CD4-positive, CD25-positive, alpha-beta regulatory T cell (primary cell): ENCODE measurements at regions not wholly inside any gene's neighbourhood (a gene's known extent, or its start where the extent isn't known, plus 50 kb on each side); places are given as distances from the start of the nearest gene placed in this dataset.
"Not testable (repeated sequence)": the region's sequence is repeated elsewhere in the genome, so short reads cannot be mapped to it uniquely, and the experiment has no call there.

Experiments
- ATAC-seq, 2 donors: fragments of 150-1000 bp; cut with Tn5 transposase; one replicate each; pipeline ENCODE4 v1.10.0; 2021; ENCODE audit warnings: low read depth in 2 of 2, moderate number of reproducible peaks in 2 of 2, moderate library complexity in 1 of 2
- DNase-seq, 3 donors: peaks; one replicate each; pipeline versions ENCODE4 v3.0.0 to v3.0.0-alpha.2; 2012 to 2022; ENCODE audit warnings: mixed read lengths in 1 of 3
- H3K27ac ChIP-seq: one replicate; pipeline ENCODE4 v1.7.0; 2013; ENCODE audit warnings: mild to moderate bottlenecking, low read length; ENCODE audit not compliant: insufficient read depth, poor library complexity, severe bottlenecking
- H3K27me3 ChIP-seq: one replicate; pipeline ENCODE4 v1.7.0; 2013; ENCODE audit warnings: low read length; ENCODE audit not compliant: control insufficient read depth, insufficient read depth
- H3K36me3 ChIP-seq: one replicate; pipeline ENCODE4 v1.7.0; 2013; ENCODE audit warnings: mild to moderate bottlenecking, low read length, moderate library complexity; ENCODE audit not compliant: control insufficient read depth, insufficient read depth
- H3K4me1 ChIP-seq: 2 replicates; pipeline ENCODE4 v1.7.0; 2013; ENCODE audit warnings: mild to moderate bottlenecking, low read length; ENCODE audit not compliant: insufficient read depth, control insufficient read depth, poor library complexity, severe bottlenecking
- H3K4me3 ChIP-seq: one replicate; pipeline ENCODE4 v1.7.0; 2013; ENCODE audit warnings: low read depth, mild to moderate bottlenecking, low read length, moderate library complexity
- H3K9me3 ChIP-seq, 2 experiments: 1 replicate in 1 of 2; 2 replicates in 1 of 2; pipeline ENCODE4 v1.7.0; 2013; ENCODE audit warnings: low read length in 2 of 2, mild to moderate bottlenecking in 1 of 2, moderate library complexity in 1 of 2; ENCODE audit not compliant: control insufficient read depth in 2 of 2
- H3K27ac Mint-ChIP-seq, 3 donors: one replicate each; pipeline ENCODE4 v1.8.0; 2020 to 2022; ENCODE audit warnings: mild to moderate bottlenecking in 3 of 3, mixed read lengths in 3 of 3, moderate library complexity in 2 of 3
- H3K27me3 Mint-ChIP-seq: one replicate; pipeline ENCODE4 v1.8.0; 2022; ENCODE audit warnings: mild to moderate bottlenecking, mixed read lengths
- H3K36me3 Mint-ChIP-seq: one replicate; pipeline ENCODE4 v1.8.0; 2020; ENCODE audit warnings: mixed read lengths
- H3K4me1 Mint-ChIP-seq, 4 donors: one replicate each; pipeline ENCODE4 v1.8.0; 2020 to 2022; ENCODE audit warnings: mixed read lengths in 4 of 4, mild to moderate bottlenecking in 1 of 4
- H3K4me3 Mint-ChIP-seq, 4 donors: one replicate each; pipeline ENCODE4 v1.8.0; 2020 to 2022; ENCODE audit warnings: mild to moderate bottlenecking in 4 of 4, mixed read lengths in 4 of 4, moderate library complexity in 3 of 4
- H3K9me3 Mint-ChIP-seq, 7 donors: one replicate each; pipeline ENCODE4 v1.8.0; 2020 to 2022; ENCODE audit warnings: mixed read lengths in 7 of 7, mild to moderate bottlenecking in 3 of 7, moderate library complexity in 2 of 7

DNA sequence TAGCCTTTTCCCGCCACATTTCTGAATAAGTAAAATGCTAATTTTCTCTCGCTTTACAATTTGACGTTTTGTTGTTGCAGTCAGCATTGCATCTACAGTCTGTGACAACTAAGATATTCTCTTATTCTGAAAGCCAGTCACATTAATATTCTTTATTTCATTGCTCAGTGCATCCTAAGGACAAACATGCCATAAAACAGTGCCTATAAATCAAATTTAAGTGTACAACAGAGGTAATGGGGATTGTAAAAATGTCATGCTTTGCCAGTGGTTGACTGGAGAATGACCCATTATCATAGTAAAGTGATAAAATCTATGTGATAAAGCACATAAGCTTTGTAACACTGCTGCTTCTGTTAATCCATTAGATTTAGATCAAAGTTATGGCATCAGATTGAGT lies 1850.0 kb upstream of the ACO1 start:
- Histone ChIP-seq H3K36me3 (no peaks in the 10 kb centered on the region), H3K4me1 (no peaks in the 10 kb centered on the region), H3K27me3 (no peaks in the 10 kb centered on the region), H3K4me3 (no peak overlapping the region), H3K9me3 (peaks cover 2 to 5% of the 10 kb centered on the region in 2 experiments), H3K27ac (no peak overlapping the region)
- no peaks in the 10 kb centered on the region for H3K36me3 Mint-ChIP-seq
- H3K4me3 Mint-ChIP-seq = no peak overlapping the region
- no peak overlapping the region for H3K27ac Mint-ChIP-seq
- no peak for ATAC-seq
- no peak for DNase-seq
- no peaks in the 10 kb centered on the region for H3K4me1 Mint-ChIP-seq
- H3K9me3 Mint-ChIP-seq = peaks cover 0 to 8% (median 2%) of the 10 kb centered on the region in 7 donors
- no peaks in the 10 kb centered on the region for H3K27me3 Mint-ChIP-seq

DNA sequence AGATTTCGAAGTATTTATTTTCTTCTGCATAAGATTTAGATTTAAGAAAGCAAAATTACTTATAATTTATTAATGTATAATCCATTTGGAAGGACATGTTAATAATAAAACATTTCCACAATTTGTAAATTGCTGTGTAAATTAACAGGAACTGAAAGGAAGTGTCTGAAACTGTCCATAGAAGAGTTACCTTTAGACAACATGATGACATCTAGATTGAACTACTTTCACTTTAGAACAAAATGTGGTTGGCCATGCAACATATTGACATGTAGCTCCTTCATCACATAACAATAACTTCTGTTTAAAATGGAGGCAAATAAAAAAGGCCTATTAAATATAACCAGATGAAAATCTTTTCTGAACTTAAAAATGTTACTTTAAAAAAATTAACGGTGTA lies 1849.5 kb upstream of the ACO1 start:
- Histone ChIP-seq H3K27me3 (no peaks in the 10 kb centered on the region), H3K27ac (no peak overlapping the region), H3K9me3 (peaks cover 2 to 5% of the 10 kb centered on the region in 2 experiments), H3K4me3 (no peak overlapping the region), H3K36me3 (no peaks in the 10 kb centered on the region), H3K4me1 (no peaks in the 10 kb centered on the region)
- H3K9me3 Mint-ChIP-seq = peaks cover 0 to 8% (median 2%) of the 10 kb centered on the region in 7 donors
- H3K4me3 Mint-ChIP-seq = no peak overlapping the region
- H3K4me1 Mint-ChIP-seq = no peaks in the 10 kb centered on the region
- DNase-seq = no peak
- ATAC-seq = no peak
- no peaks in the 10 kb centered on the region for H3K36me3 Mint-ChIP-seq
- H3K27ac Mint-ChIP-seq = no peak overlapping the region
- no peaks in the 10 kb centered on the region for H3K27me3 Mint-ChIP-seq

DNA sequence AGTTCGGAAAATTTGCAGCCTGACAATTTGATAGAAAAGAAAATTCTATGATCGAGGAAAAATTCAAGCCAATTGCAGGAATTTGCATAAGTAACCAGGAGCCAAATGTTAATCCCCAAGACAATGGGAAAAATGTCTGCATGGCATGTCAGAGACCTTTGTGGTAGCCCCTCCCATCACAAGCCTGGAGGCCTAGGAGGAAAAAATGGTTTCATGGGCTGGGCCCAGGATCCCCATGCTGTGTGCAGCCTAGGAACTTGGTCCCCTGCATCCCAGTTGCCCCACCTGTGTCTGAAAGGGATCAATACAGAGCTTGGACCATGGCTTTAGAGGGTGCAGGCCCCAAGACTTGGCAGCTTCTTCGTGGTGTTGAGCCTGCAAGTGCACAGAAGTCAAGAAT lies 1847.9 kb upstream of the ACO1 start:
- Histone ChIP-seq H3K36me3 (no peaks in the 10 kb centered on the region), H3K4me3 (no peak overlapping the region), H3K4me1 (no peaks in the 10 kb centered on the region), H3K27me3 (no peaks in the 10 kb centered on the region), H3K9me3 (peaks cover 2 to 5% of the 10 kb centered on the region in 2 experiments), H3K27ac (no peak overlapping the region)
- H3K4me1 Mint-ChIP-seq = no peaks in the 10 kb centered on the region
- H3K27ac Mint-ChIP-seq = no peak overlapping the region
- no peaks in the 10 kb centered on the region for H3K27me3 Mint-ChIP-seq
- H3K36me3 Mint-ChIP-seq = no peaks in the 10 kb centered on the region
- peaks cover 0 to 10% (median 2%) of the 10 kb centered on the region in 7 donors for H3K9me3 Mint-ChIP-seq
- no peak for ATAC-seq
- no peak for DNase-seq
- no peak overlapping the region for H3K4me3 Mint-ChIP-seq

DNA sequence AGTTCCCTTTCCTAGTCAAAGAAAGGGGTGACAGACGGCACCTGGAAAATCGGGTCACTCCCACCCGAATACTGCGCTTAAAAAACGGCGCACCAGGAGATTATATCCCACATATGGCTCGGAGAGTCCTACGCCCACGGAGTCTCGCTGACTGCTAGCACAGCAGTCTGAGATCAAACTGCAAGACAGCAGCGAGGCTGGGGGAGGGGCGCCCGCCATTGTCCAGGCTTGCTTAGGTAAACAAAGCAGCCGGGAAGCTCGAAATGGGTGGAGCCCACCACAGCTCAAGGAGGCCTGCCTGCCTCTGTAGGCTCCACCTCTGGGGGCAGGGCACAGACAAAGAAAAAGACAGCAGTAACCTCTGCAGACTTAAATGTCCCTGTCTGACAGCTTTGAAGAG lies 1844.7 kb upstream of the ACO1 start:
- H3K27ac ChIP-seq, H3K27me3 Mint-ChIP-seq, H3K27me3 ChIP-seq, H3K4me1 ChIP-seq, H3K9me3 Mint-ChIP-seq, H3K4me3 ChIP-seq, H3K4me1 Mint-ChIP-seq, H3K36me3 Mint-ChIP-seq, H3K27ac Mint-ChIP-seq, H3K36me3 ChIP-seq, ATAC-seq, H3K4me3 Mint-ChIP-seq, DNase-seq, H3K9me3 ChIP-seq: not testable (repeated sequence)

DNA sequence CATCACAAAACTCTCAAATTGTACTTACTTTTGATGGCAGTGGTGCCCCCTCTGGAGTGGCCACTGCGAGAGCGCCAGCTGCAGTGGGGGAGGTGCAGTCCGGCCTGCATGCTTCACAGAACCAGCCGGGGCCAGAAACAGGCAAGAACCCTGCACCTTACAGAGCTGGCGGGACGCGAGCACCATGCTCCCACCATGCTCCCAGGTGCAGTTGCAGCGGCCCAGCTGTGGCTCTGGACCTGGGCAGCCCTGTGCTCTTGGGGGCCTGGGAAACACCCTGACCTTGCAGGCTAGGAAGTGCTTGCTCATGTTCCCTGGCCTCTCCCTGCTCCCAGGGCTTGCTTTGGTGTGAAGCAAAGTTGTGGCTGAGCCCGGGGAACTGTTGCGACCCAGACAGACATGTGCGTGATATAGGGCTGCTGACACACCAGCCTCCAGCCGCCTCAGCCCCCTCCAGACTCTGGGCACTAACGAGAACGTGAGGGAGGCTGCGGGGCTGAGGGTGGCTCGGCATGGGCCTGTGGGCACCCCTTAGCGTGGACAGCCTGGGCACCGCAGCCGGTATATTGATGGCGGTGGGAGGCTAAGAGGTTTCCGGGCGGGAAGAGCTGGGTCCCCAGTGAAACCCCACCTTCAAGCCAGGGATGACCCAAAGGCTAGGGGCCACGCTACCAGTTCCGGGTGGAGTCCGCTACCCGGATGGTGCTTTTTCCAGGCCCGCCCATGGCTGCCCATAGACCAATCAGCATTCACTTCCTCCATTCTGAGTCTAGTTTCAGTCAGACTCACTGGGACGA lies 1809.9 kb upstream of the ACO1 start:
- ATAC-seq = no peak
- no peak overlapping the region for H3K4me3 ChIP-seq
- H3K36me3 ChIP-seq = no peaks in the 10 kb centered on the region
- DNase-seq = no peak
- H3K27ac Mint-ChIP-seq = no peak overlapping the region
- H3K4me3 Mint-ChIP-seq = no peak overlapping the region
- H3K27me3 Mint-ChIP-seq = no peaks in the 10 kb centered on the region
- no peaks in the 10 kb centered on the region for H3K36me3 Mint-ChIP-seq
- H3K9me3 ChIP-seq = no peaks in the 10 kb centered on the region
- peaks cover 0 to 7% (median 0%) of the 10 kb centered on the region in 7 donors for H3K9me3 Mint-ChIP-seq
- H3K4me1 ChIP-seq = no peaks in the 10 kb centered on the region
- peaks cover 0 to 4% (median 0%) of the 10 kb centered on the region in 4 donors for H3K4me1 Mint-ChIP-seq
- H3K27me3 ChIP-seq = no peaks in the 10 kb centered on the region
- no peak overlapping the region for H3K27ac ChIP-seq

DNA sequence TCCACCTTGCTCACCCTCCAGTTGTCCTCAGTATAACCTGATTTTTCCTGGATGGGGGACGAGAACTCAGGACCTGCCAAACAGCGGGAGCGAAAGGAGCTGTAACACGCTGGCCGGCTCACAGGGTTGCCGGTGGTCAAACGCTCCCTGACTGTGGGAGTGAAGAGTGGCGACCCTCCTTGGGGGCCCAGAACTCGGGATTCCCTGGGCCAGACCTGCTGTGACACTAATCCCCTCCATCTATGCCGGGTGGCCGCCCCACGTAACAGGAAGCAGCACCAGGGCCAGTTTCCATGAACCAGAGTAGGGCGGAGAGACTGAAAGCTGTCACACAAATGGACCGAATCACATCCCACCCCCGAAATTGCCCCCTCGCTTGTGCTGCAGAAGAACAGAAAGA lies 1809.2 kb upstream of the ACO1 start:
- H3K4me1 ChIP-seq = no peaks in the 10 kb centered on the region
- no peaks in the 10 kb centered on the region for H3K36me3 ChIP-seq
- Mint-ChIP-seq H3K27me3 (no peaks in the 10 kb centered on the region), H3K4me1 (peaks cover 0 to 4% (median 0%) of the 10 kb centered on the region in 4 donors), H3K27ac (no peak overlapping the region), H3K9me3 (peaks cover 0 to 4% (median 0%) of the 10 kb centered on the region in 7 donors), H3K36me3 (no peaks in the 10 kb centered on the region), H3K4me3 (no peak overlapping the region)
- H3K9me3 ChIP-seq = no peaks in the 10 kb centered on the region
- no peak for ATAC-seq
- H3K27me3 ChIP-seq = no peaks in the 10 kb centered on the region
- H3K27ac ChIP-seq = no peak overlapping the region
- no peak for DNase-seq
- H3K4me3 ChIP-seq = no peak overlapping the region

DNA sequence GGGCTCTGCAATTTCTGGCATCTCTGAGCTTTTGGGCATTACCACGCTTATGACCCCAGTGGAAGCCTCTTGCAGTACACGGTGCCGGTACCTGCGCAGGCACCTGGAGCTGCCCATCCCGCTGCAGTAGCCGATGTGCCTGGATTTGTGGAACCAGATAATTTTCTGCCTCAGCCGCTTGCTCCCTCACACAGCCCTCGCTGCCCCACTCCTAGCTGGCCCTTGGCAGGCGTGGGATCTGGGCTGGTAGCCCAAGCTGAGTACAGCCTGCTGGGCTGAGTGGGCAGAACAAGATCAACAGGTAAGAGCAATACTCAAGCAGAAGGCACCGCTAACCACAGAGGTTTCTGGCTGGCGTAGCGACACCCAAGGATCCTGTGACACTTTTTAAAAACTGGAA lies 1808.8 kb upstream of the ACO1 start:
- Histone ChIP-seq H3K27me3 (no peaks in the 10 kb centered on the region), H3K9me3 (no peaks in the 10 kb centered on the region), H3K4me3 (no peak overlapping the region), H3K36me3 (no peaks in the 10 kb centered on the region), H3K4me1 (no peaks in the 10 kb centered on the region), H3K27ac (no peak overlapping the region)
- DNase-seq (no peak), ATAC-seq (no peak)
- Mint-ChIP-seq H3K27ac (no peak overlapping the region), H3K4me1 (peaks cover 0 to 4% (median 0%) of the 10 kb centered on the region in 4 donors), H3K4me3 (no peak overlapping the region), H3K27me3 (no peaks in the 10 kb centered on the region), H3K9me3 (peaks cover 0 to 4% (median 0%) of the 10 kb centered on the region in 7 donors), H3K36me3 (no peaks in the 10 kb centered on the region)

DNA sequence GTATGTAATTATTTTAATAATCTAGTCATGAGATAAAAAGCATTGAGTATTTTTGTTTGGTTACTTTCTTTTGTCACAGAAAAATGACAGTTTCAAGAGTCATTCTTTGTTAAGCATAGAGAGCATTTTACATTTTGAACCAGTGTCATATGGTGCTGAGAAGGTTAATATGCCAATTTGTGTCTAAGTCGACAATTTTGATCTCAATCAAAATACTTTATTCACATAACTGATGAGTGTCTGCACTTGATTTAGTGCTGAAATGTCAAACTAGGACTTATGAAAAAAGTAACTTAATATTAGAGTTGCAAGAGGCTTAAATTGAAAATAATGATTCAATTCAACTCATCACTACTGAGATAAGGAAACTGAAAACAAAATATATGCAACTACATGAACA lies 1804.6 kb upstream of the ACO1 start:
- H3K4me3 ChIP-seq = no peak overlapping the region
- H3K36me3 Mint-ChIP-seq = no peaks in the 10 kb centered on the region
- H3K9me3 Mint-ChIP-seq = peaks cover 0 to 4% (median 0%) of the 10 kb centered on the region in 7 donors
- H3K4me3 Mint-ChIP-seq = no peak overlapping the region
- H3K27ac ChIP-seq = no peak overlapping the region
- no peaks in the 10 kb centered on the region for H3K36me3 ChIP-seq
- no peaks in the 10 kb centered on the region for H3K9me3 ChIP-seq
- peaks cover 0 to 4% (median 0%) of the 10 kb centered on the region in 4 donors for H3K4me1 Mint-ChIP-seq
- no peak overlapping the region for H3K27ac Mint-ChIP-seq
- H3K4me1 ChIP-seq = no peaks in the 10 kb centered on the region
- ATAC-seq (no peak), DNase-seq (no peak)
- H3K27me3 Mint-ChIP-seq = no peaks in the 10 kb centered on the region
- H3K27me3 ChIP-seq = no peaks in the 10 kb centered on the region
